ENCODE measurements at regions not wholly inside any gene's neighbourhood (a gene's known extent, or its start where the extent isn't known, plus 50 kb on each side); places are given as distances from the start of the nearest gene placed in this dataset.

- DNase-seq: no peak
Observed at GRCh38 chr3:124282751-124283651, 291.1 kb upstream of the ROPN1 start.

DNA sequence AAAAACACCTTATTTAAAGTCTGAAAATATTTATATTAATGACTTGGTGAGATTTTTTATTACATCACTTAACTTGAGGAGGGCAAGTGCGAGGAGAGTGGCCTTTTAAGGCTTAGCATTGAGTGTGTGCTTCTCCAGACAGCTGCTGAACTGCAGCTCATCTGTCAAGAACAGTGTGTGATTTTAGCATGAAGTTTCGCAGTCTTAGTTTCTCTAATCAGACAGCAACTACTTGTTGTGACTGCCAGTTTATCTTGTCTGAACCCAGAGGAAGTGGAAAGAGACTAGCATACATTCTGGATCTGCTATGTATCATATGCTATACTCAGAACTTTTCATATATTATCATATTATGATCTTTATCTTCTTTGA, 291.7 kb upstream of the ROPN1 start:
- DNase-seq: no peak

DNA sequence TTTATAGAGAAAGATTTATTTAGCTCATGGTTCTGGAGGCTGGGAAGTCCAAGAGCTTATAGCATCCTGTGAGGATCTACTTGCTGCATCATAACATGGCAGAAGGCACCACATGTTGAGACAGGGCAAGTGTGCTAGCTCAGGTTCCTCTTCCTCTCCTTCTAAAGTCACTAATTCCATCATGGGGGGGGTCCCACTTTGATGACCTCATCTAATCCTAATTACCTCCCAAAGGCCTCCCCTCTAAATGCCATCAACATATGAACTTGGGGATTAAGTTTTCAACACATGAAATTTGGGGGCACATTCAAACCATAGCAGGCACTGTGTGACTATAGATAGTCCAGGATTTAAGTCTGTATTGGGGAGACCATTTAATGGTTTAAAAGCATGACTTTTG, 297.1 kb upstream of the ROPN1 start:
- no peak for DNase-seq

GRCh38 chr3:124291008-124291407, 299.1 kb upstream of the ROPN1 start:
- no peak for DNase-seq

GRCh38 chr3:124292329-124292728, 300.4 kb upstream of the ROPN1 start:
- no peak for DNase-seq

- no peak for DNase-seq
Observed at GRCh38 chr3:124293584-124293983, 301.7 kb upstream of the ROPN1 start.

- DNase-seq: no peak
Observed at GRCh38 chr3:124295362-124295761, 303.4 kb upstream of the ROPN1 start.

- no peak for DNase-seq
Observed at GRCh38 chr3:124296406-124296805, 304.5 kb upstream of the ROPN1 start.

- no peak for DNase-seq
Observed at GRCh38 chr3:124297062-124297980, 305.4 kb upstream of the ROPN1 start.

- no peak for DNase-seq
Observed at GRCh38 chr3:124298301-124298700, 306.4 kb upstream of the ROPN1 start.

GRCh38 chr3:124298951-124299350, 307.0 kb upstream of the ROPN1 start:
- no peak for DNase-seq

DNA sequence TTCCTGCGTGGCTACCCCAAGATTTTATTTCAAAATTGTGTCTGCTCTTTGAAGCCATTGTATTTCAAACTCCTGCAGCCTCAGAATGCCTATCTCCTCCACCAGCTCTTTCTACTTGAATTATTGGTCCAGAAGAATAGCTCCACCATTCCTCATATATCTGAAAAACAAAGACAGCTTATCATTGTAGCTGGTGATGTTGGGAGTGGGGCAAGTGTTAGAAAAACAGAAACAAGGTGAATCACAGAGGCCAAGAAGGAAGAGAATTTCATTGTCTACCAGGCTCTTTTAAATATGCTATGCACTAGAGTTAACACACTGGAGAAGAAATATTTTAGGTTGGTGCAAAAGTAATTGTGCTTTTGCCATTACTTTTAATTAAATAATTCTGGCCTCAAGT, 307.9 kb upstream of the ROPN1 start:
- no peak for DNase-seq

- DNase-seq: no peak
Observed at GRCh38 chr3:124300416-124300815, 308.5 kb upstream of the ROPN1 start.

DNA sequence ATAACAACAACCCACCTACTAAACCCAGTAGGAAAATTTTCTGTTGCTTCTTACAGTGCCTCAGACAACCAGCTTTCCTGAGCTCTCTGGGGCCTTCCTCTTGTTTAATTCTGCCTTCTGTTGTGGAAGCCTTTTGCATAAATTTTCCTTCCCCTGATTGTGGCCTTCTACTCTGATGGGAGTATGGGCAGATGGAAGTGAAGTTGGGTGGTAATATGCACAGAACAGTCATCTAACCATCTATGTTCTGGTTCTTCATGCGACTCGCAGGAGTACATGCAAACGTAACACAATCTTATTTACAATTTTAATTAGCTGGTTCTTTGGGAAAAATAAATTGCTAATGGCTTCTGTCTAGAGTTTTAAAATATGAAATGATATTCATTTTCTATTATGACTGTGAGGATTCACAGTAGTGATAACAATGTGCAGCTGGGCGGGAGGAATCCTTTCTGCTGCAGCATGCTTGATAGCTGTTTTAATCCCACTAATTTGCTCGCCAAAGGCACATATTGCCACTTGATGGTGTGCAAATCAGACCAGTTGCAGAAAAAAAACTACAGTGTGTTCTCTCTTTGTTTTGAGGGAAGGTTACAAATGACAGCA, 311.5 kb upstream of the ROPN1 start:
- no peak for DNase-seq

- no peak for DNase-seq
Observed at GRCh38 chr3:124306665-124307064, 314.7 kb upstream of the ROPN1 start.

GRCh38 chr3:124313621-124314020, 321.7 kb upstream of the ROPN1 start:
- DNase-seq: no peak

GRCh38 chr3:124315215-124316033, 323.5 kb upstream of the ROPN1 start:
- DNase-seq: no peak

DNA sequence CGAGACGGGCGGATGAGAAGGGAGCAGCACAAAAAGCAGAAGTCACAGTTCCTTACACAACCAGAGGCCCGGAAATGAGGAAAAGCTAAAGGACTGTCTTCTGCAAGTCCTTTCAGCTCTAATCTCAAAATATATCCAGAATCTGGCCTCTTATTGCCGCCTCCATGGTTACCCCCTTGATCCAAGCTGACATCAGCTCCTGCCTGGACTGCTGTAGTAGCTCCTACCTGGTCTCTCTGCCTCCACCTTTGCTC, 324.0 kb upstream of the ROPN1 start:
- DNase-seq: no peak

DNA sequence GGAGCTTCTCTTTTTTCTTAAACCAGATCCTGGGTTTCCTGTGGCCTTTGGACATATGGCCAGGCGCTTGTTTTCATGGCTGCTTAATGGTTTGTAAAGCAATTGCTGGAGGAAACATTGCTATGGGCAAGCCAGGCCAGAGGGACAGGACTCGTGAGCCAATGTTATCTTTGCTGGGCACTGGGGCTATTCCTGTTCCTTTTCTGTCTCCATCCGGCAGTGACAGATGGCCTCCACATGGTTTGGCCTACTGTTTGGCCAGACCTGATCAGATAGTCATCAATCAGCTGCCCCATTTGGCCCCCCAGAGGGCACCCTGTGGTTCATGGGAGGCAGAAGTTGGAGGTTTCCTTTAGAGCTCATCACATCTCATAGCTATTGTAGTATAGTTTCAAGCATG, 326.1 kb upstream of the ROPN1 start:
- no peak for DNase-seq

DNA sequence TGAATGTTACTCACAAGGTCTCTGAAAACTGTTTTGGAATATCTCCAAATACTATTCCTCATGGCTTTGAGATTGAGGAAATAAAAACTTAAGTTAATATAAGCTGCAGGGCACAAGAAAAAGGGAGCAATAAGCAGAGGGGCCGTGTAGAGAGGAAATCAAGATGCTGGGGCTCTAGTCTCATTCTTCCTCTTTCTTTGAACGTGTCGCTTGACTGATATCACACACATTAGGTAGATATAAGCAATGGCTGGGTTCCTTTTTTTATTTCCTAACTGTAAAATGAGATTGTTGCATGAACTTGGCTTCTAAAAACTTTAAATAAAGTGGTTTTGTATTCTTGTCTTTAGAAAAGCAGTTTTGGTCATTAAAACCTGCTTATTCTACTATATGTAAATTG, 326.7 kb upstream of the ROPN1 start:
- no peak for DNase-seq

GRCh38 chr3:124320976-124321375, 329.1 kb upstream of the ROPN1 start:
- DNase-seq: no peak

GRCh38 chr3:124322309-124322880, 330.5 kb upstream of the ROPN1 start:
- no peak for DNase-seq

DNA sequence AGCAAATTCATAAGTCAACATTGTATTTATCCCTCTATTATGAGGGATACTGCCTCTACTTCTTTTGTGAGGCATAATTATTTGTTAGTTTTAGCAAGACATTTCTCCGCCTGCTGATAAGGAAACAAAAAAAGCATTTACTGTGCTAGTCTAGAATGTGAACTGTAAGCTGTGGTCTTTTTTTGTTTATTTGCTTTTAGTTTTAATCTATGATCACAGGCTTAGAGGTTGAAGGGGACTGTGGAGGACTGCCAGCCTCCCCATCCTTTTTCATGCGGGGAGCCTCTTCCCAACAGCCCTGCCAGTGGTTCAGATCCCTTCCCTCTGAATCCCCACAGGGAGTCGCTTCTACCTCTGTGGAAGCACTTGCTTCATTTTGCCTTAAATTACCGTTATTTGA, 331.0 kb upstream of the ROPN1 start:
- no peak for DNase-seq

All from NCI-H2081 treated with DMSO at 0.1 percent for 48 hours (cell line).